Right atrium auricular region (tissue), 2 donors: ENCODE measurements at regions not wholly inside any gene's neighbourhood (a gene's known extent, or its start where the extent isn't known, plus 50 kb on each side); places are given as distances from the start of the nearest gene placed in this dataset.

ENCODE experiments used
- DNase-seq: peaks from one replicate; pipeline ENCODE4 v3.0.0-alpha.2; 2019; ENCODE audit warnings: low spot score
- H3K27ac ChIP-seq, 2 donors: fragments of 200-600 bp; sonication (generic); 1 replicate in 1 of 2; 2 replicates in 1 of 2; pipeline ENCODE4 v1.5.1; 2016 to 2019
- H3K27me3 ChIP-seq, 2 donors: fragments of 200-600 bp; sonication (generic); one replicate each; pipeline versions ENCODE4 v1.5.1 to v1.6.0; 2017 to 2019
- H3K36me3 ChIP-seq: fragments of 200-600 bp; sonication (generic); one replicate; pipeline ENCODE4 v1.5.1; 2016
- H3K4me1 ChIP-seq, 2 donors: fragments of 200-600 bp; sonication (generic); one replicate each; pipeline versions ENCODE4 v1.5.1 to v1.6.0; 2017 to 2019
- H3K4me3 ChIP-seq, 2 donors: fragments of 200-600 bp; sonication (generic); 1 replicate in 1 of 2; 2 replicates in 1 of 2; pipeline ENCODE4 v1.5.1; 2017 to 2019; ENCODE audit warnings: mild to moderate bottlenecking in 1 of 2, moderate library complexity in 1 of 2
- H3K9me3 ChIP-seq, 2 donors: fragments of 200-600 bp; sonication (generic); one replicate each; pipeline ENCODE4 v1.5.1; 2019
- CTCF ChIP-seq, 2 donors: fragments of 200-600 bp; sonication (generic); IDR thresholded peaks; one replicate each; pipeline ENCODE4 v1.5.1; 2019; ENCODE audit warnings: antibody characterized with exemption in 2 of 2

GRCh38 chr10:111998728-111999127 lies 184.8 kb downstream of the GPAM start:
- no peak overlapping the region for H3K27ac ChIP-seq
- no peak for DNase-seq
- no peaks in the 10 kb centered on the region for H3K36me3 ChIP-seq
- H3K4me1 ChIP-seq: no peaks in the 10 kb centered on the region
- H3K4me3 ChIP-seq: no peak overlapping the region
- no peaks in the 10 kb centered on the region for H3K9me3 ChIP-seq
- no peaks in the 10 kb centered on the region for H3K27me3 ChIP-seq
- no peak for TF ChIP-seq CTCF (IDR thresholded peaks at IDR 0.05)

- Histone ChIP-seq H3K4me1 (no peaks in the 10 kb centered on the region), H3K9me3 (no peaks in the 10 kb centered on the region), H3K27ac (no peak overlapping the region), H3K36me3 (no peaks in the 10 kb centered on the region), H3K4me3 (no peak overlapping the region), H3K27me3 (no peaks in the 10 kb centered on the region)
- TF ChIP-seq CTCF (IDR thresholded peaks at IDR 0.05): no peak
- DNase-seq: no peak
Measured at GRCh38 chr10:111999205-111999914, 184.2 kb downstream of the GPAM start.

- Histone ChIP-seq H3K36me3 (no peaks in the 10 kb centered on the region), H3K4me3 (no peak overlapping the region), H3K27ac (no peak overlapping the region), H3K9me3 (no peaks in the 10 kb centered on the region), H3K4me1 (no peaks in the 10 kb centered on the region), H3K27me3 (no peaks in the 10 kb centered on the region)
- no peak for TF ChIP-seq CTCF (IDR thresholded peaks at IDR 0.05)
- DNase-seq: no peak
Measured at GRCh38 chr10:111999915-112000302, 183.7 kb downstream of the GPAM start.

- no peak for DNase-seq
- Histone ChIP-seq H3K36me3 (no peaks in the 10 kb centered on the region), H3K27me3 (no peaks in the 10 kb centered on the region), H3K4me3 (no peak overlapping the region), H3K9me3 (no peaks in the 10 kb centered on the region), H3K4me1 (no peaks in the 10 kb centered on the region), H3K27ac (no peak overlapping the region)
- TF ChIP-seq CTCF (IDR thresholded peaks at IDR 0.05): no peak
Measured at GRCh38 chr10:112000466-112000865, 183.1 kb downstream of the GPAM start.

GRCh38 chr10:112002206-112002605 lies 181.4 kb downstream of the GPAM start:
- Histone ChIP-seq H3K4me1 (no peaks in the 10 kb centered on the region), H3K27me3 (no peaks in the 10 kb centered on the region), H3K9me3 (no peaks in the 10 kb centered on the region), H3K27ac (no peak overlapping the region), H3K36me3 (no peaks in the 10 kb centered on the region), H3K4me3 (no peak overlapping the region)
- no peak for DNase-seq
- no peak for TF ChIP-seq CTCF (IDR thresholded peaks at IDR 0.05)

- no peak overlapping the region for H3K4me3 ChIP-seq
- no peak for TF ChIP-seq CTCF (IDR thresholded peaks at IDR 0.05)
- DNase-seq: no peak
Measured at GRCh38 chr10:112004075-112004474, 179.5 kb downstream of the GPAM start.

More at GRCh38 chr10:112004075-112004474, 179.5 kb downstream of the GPAM start:
- Histone ChIP-seq H3K27ac (no peak overlapping the region), H3K9me3 (no peaks in the 10 kb centered on the region), H3K36me3 (no peaks in the 10 kb centered on the region), H3K27me3 (no peaks in the 10 kb centered on the region), H3K4me1 (no peaks in the 10 kb centered on the region)
